Loucy (cell line): ENCODE measurements at regions not wholly inside any gene's neighbourhood (a gene's known extent, or its start where the extent isn't known, plus 50 kb on each side); places are given as distances from the start of the nearest gene placed in this dataset.

Experiments
- H2AFZ ChIP-seq: fragments of 200-600 bp; sonication (generic); 2 replicates; pipeline ENCODE4 v1.6.0; 2016; ENCODE audit warnings: antibody characterized with exemption, mild to moderate bottlenecking, low read length, moderate library complexity
- H3F3A ChIP-seq: fragments of 200-600 bp; 2 replicates; pipeline ENCODE4 v1.6.0; 2016; ENCODE audit warnings: antibody characterized with exemption, low read depth, mild to moderate bottlenecking
- H3K27me3 ChIP-seq: fragments of 200-600 bp; sonication (generic); 2 replicates; pipeline ENCODE4 v1.6.1; 2014; ENCODE audit warnings: low read length, mild to moderate bottlenecking; ENCODE audit not compliant: insufficient read depth, poor library complexity, severe bottlenecking
- H3K36me3 ChIP-seq: fragments of 200-600 bp; sonication (generic); 2 replicates; pipeline ENCODE4 v1.6.1; 2016; ENCODE audit warnings: low read length; ENCODE audit not compliant: insufficient read depth
- H3K4me1 ChIP-seq: fragments of 200-600 bp; sonication (generic); 2 replicates; pipeline ENCODE4 v1.5.1; 2014; ENCODE audit warnings: low read length, mild to moderate bottlenecking; ENCODE audit not compliant: insufficient read depth, poor library complexity, severe bottlenecking
- H3K4me2 ChIP-seq: fragments of 200-600 bp; sonication (generic); 2 replicates; pipeline ENCODE4 v1.6.0; 2014; ENCODE audit warnings: antibody characterized with exemption, low read length, low read depth, mild to moderate bottlenecking; ENCODE audit not compliant: poor library complexity, severe bottlenecking
- H3K4me3 ChIP-seq: fragments of 200-600 bp; sonication (generic); 2 replicates; pipeline ENCODE4 v1.5.1; 2014; ENCODE audit warnings: low read length, mild to moderate bottlenecking, mixed read lengths; ENCODE audit not compliant: poor library complexity, severe bottlenecking
- H3K79me2 ChIP-seq: fragments of 200-600 bp; sonication (generic); 2 replicates; pipeline ENCODE4 v1.6.1; 2014; ENCODE audit warnings: low read length; ENCODE audit not compliant: insufficient read depth
- H3K9ac ChIP-seq: fragments of 200-600 bp; sonication (generic); 2 replicates; pipeline ENCODE4 v1.6.0; 2014; ENCODE audit warnings: mild to moderate bottlenecking, low read depth, low read length, moderate library complexity; ENCODE audit not compliant: poor library complexity, severe bottlenecking
- H3K9me2 ChIP-seq: fragments of 200-600 bp; sonication (generic); replicated peaks from 2 replicates; pipeline ENCODE4 v1.6.1; 2016; ENCODE audit warnings: low read depth, low read length, mixed read lengths
- H3K9me3 ChIP-seq: fragments of 200-600 bp; sonication (generic); 2 replicates; pipeline ENCODE4 v1.6.1; 2014; ENCODE audit warnings: mild to moderate bottlenecking, antibody characterized with exemption, low read length, low read depth; ENCODE audit not compliant: insufficient read depth
- H4K20me1 ChIP-seq: fragments of 200-600 bp; sonication (generic); 2 replicates; pipeline ENCODE4 v1.6.0; 2014; ENCODE audit warnings: antibody characterized with exemption, low read length, mild to moderate bottlenecking; ENCODE audit not compliant: insufficient read depth, poor library complexity, severe bottlenecking
- CTCF ChIP-seq: fragments of 200-600 bp; sonication (generic); conservative IDR thresholded peaks from 2 replicates; pipeline ENCODE4 v1.5.1; 2014; ENCODE audit warnings: mild to moderate bottlenecking, antibody characterized with exemption, low read length
- EZH2phosphoT487 ChIP-seq: fragments of 200-600 bp; IDR thresholded peaks from 2 replicates; pipeline ENCODE4 v1.6.1; 2018; ENCODE audit warnings: antibody characterized with exemption, mild to moderate bottlenecking, moderate library complexity, borderline replicate concordance

GRCh38 chr22:34437140-34437539, 516.9 kb upstream of the LARGE1 start:
- TF ChIP-seq CTCF = no peak
- no peak for TF ChIP-seq EZH2phosphoT487

GRCh38 chr22:34454598-34454997, 534.3 kb upstream of the LARGE1 start:
- Histone ChIP-seq H3F3A (no peaks in the 10 kb centered on the region), H3K9me2 (no peaks in the 10 kb centered on the region), H3K36me3 (no peaks in the 10 kb centered on the region), H3K4me3 (no peak overlapping the region), H3K9ac (no peak overlapping the region), H3K4me2 (no peak overlapping the region), H2AFZ (no peak overlapping the region), H3K4me1 (no peaks in the 10 kb centered on the region), H3K9me3 (no peaks in the 10 kb centered on the region), H3K27me3 (no peaks in the 10 kb centered on the region), H4K20me1 (no peaks in the 10 kb centered on the region), H3K79me2 (no peaks in the 10 kb centered on the region)
- no peak for TF ChIP-seq CTCF
- TF ChIP-seq EZH2phosphoT487 = no peak

More at GRCh38 chr22:34437140-34437539, 516.9 kb upstream of the LARGE1 start:
- H2AFZ ChIP-seq = no peak overlapping the region
- no peak overlapping the region for H3K4me2 ChIP-seq
- H3K4me1 ChIP-seq = no peaks in the 10 kb centered on the region
- no peaks in the 10 kb centered on the region for H3K79me2 ChIP-seq
- H3K4me3 ChIP-seq = no peak overlapping the region
- H3K36me3 ChIP-seq = no peaks in the 10 kb centered on the region
- no peaks in the 10 kb centered on the region for H3K9me2 ChIP-seq
- H3F3A ChIP-seq = no peaks in the 10 kb centered on the region
- H3K9me3 ChIP-seq = peaks cover 10% of the 10 kb centered on the region; the same call in 1 of the 2 replicates
- no peaks in the 10 kb centered on the region for H4K20me1 ChIP-seq
- no peaks in the 10 kb centered on the region for H3K27me3 ChIP-seq
- no peak overlapping the region for H3K9ac ChIP-seq

GRCh38 chr22:34462795-34463194, 542.5 kb upstream of the LARGE1 start:
- Histone ChIP-seq H3K9me3 (no peaks in the 10 kb centered on the region; the same call in 1 of the 2 replicates), H3K4me3 (no peak overlapping the region), H3K9ac (no peak overlapping the region), H2AFZ (no peak overlapping the region), H3K36me3 (no peaks in the 10 kb centered on the region), H3K4me2 (no peak overlapping the region), H4K20me1 (no peaks in the 10 kb centered on the region), H3F3A (no peaks in the 10 kb centered on the region), H3K79me2 (no peaks in the 10 kb centered on the region), H3K4me1 (no peaks in the 10 kb centered on the region), H3K27me3 (no peaks in the 10 kb centered on the region), H3K9me2 (no peaks in the 10 kb centered on the region)
- TF ChIP-seq CTCF (no peak), EZH2phosphoT487 (no peak)
